ENCODE measurements at regions not wholly inside any gene's neighbourhood (a gene's known extent, or its start where the extent isn't known, plus 50 kb on each side); places are given as distances from the start of the nearest gene placed in this dataset.
"Not testable (repeated sequence)": the region's sequence is repeated elsewhere in the genome, so short reads cannot be mapped to it uniquely, and the experiment has no call there.

- ChIA-PET CTCF (interaction anchor here (1.0 kb wide), 1 partner anchor 384 kb away, joined by 3 read pairs; no protein-coding TSS in a partner anchor), POLR2A (no interaction called here)
- Histone ChIP-seq H3K27ac (ENCODE audit: low read depth, low read length) (no peak overlapping the region), H3K4me3 (ENCODE audit: low read depth, low read length) (no peak overlapping the region), H3K27me3 (ENCODE audit: control insufficient read depth, insufficient read depth, low read length) (no peaks in the 10 kb centered on the region), H3K9me3 (ENCODE audit: control insufficient read depth, insufficient read depth, low read length) (peaks cover 18% of the 10 kb centered on the region)
- DNase-seq (ENCODE audit: low read depth, low spot score), result no peak
- TF ChIP-seq CTCF (IDR thresholded peaks at IDR 0.05; ENCODE audit: low read depth, low read length), result no peak
Observed at GRCh38 chr3:4250064-4250463, 53.1 kb upstream of the SETMAR start.

- POLR2A ChIA-PET, result no interaction called here
- DNase-seq (ENCODE audit: low read depth, low spot score), result no peak
- Histone ChIP-seq H3K27ac (ENCODE audit: low read depth, low read length) (no peak overlapping the region), H3K9me3 (ENCODE audit: control insufficient read depth, insufficient read depth, low read length) (peaks cover 7% of the 10 kb centered on the region), H3K27me3 (ENCODE audit: control insufficient read depth, insufficient read depth, low read length) (no peaks in the 10 kb centered on the region), H3K4me3 (ENCODE audit: low read depth, low read length) (no peak overlapping the region)
- CTCF ChIA-PET, result interaction anchor here (1.3 kb wide), 1 partner anchor 1051 kb away, joined by 3 read pairs; no protein-coding TSS in a partner anchor
- no peak for TF ChIP-seq CTCF (IDR thresholded peaks at IDR 0.05; ENCODE audit: low read depth, low read length)
Observed at GRCh38 chr3:4251412-4251811, 51.8 kb upstream of the SETMAR start.

DNA sequence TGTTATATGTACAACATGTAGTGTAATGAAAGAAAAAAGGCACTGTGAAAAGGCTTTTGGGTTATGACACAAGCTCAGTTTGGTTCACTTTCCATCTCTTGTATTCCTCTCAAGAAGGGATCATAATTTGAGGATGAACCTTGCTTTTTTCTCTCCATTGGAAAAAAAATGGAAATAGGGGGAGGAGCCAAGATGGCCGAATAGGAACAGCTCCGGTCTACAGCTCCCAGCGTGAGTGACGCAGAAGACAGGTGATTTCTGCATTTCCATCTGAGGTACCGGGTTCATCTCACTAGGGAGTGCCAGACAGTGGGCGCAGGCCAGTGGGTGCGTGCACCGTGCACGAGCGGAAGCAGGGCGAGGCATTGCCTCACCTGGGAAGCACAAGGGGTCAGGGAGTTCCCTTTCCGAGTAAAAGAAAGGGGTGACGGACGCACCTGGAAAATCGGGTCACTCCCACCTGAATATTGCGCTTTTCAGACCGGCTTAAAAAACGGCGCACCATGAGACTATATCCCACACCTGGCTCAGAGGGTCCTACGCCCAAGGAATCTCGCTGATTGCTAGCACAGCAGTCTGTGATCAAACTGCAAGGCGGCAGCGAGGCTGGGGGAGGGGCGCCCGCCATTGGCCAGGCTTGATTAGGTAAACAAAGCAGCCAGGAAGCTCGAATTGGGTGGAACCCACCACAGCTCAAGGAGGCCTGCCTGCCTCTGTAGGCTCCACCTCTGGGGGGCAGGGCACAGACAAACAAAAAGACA is 49.9 kb upstream of the SETMAR start:
- H3K9me3 ChIP-seq (ENCODE audit: control insufficient read depth, insufficient read depth, low read length); DNase-seq (ENCODE audit: low read depth, low spot score); POLR2A ChIA-PET; H3K27me3 ChIP-seq (ENCODE audit: control insufficient read depth, insufficient read depth, low read length); CTCF ChIA-PET; H3K4me3 ChIP-seq (ENCODE audit: low read depth, low read length); H3K27ac ChIP-seq (ENCODE audit: low read depth, low read length): not testable (repeated sequence)

All from AG04450 (cell line).